B cell (primary cell): ENCODE measurements at regions not wholly inside any gene's neighbourhood (a gene's known extent, or its start where the extent isn't known, plus 50 kb on each side); places are given as distances from the start of the nearest gene placed in this dataset.
"Not testable (repeated sequence)": the region's sequence is repeated elsewhere in the genome, so short reads cannot be mapped to it uniquely, and the experiment has no call there.

ENCODE experiments used
- ATAC-seq: fragments of 200-7000 bp; cut with Tn5 transposase; one replicate; pipeline ENCODE4 v1.10.0; 2021; ENCODE audit warnings: low read depth, mild to moderate bottlenecking, moderate number of reproducible peaks, moderate library complexity
- CTCF ChIA-PET: fragments of 350-600 bp; sonication (Branson Sonifier 250); formaldehyde crosslinking; loops from one replicate; lab custom pipeline; 2021; ENCODE audit warnings: antibody characterized with exemption, inconsistent platforms; lab: Charles Lee
- POLR2A ChIA-PET: fragments of 350-600 bp; sonication (Branson Sonifier 250); formaldehyde crosslinking; loops from one replicate; lab custom pipeline; 2021; ENCODE audit warnings: antibody characterized with exemption; lab: Charles Lee
- DNase-seq: peaks from one replicate; pipeline ENCODE4 v3.0.0; 2013
- H2AFZ ChIP-seq: 2 replicates; pipeline ENCODE4 v1.6.1; 2012; ENCODE audit warnings: mild to moderate bottlenecking, low read depth, low read length; ENCODE audit not compliant: insufficient read depth, poor library complexity, severe bottlenecking
- H3K27ac ChIP-seq, 2 donors: 1 replicate in 1 of 2; 2 replicates in 1 of 2; pipeline ENCODE4 v1.5.1; 2012 to 2013; ENCODE audit warnings: low read length in 2 of 2, mild to moderate bottlenecking in 2 of 2, moderate library complexity in 1 of 2
- H3K27me3 ChIP-seq, 4 experiments: fragments of 200-600 bp in 1 of 4; sonication (generic) in 1 of 4; replicated peaks in 1 of 4; 1 replicate in 2 of 4; 2 replicates in 2 of 4; pipeline versions ENCODE4 v1.6.1 to v1.7.0; 2013 to 2016; ENCODE audit warnings: low read length in 3 of 4, mild to moderate bottlenecking in 2 of 4, mixed read lengths in 1 of 4, moderate library complexity in 1 of 4; ENCODE audit not compliant: insufficient read depth in 4 of 4, control insufficient read depth in 3 of 4; ENCODE audit errors: control extremely low read depth in 1 of 4
- H3K36me3 ChIP-seq, 2 experiments: replicated peaks in 1 of 2; 1 replicate in 1 of 2; 2 replicates in 1 of 2; pipeline versions ENCODE4 v1.6.1 to v1.7.1; 2013; ENCODE audit warnings: low read length in 1 of 2; ENCODE audit not compliant: insufficient read depth in 2 of 2, control insufficient read depth in 1 of 2; ENCODE audit errors: control extremely low read depth in 1 of 2, extremely low read depth in 1 of 2
- H3K4me1 ChIP-seq, 2 donors: fragments of 200-600 bp in 1 of 2; sonication (generic) in 1 of 2; 1 replicate in 1 of 2; 2 replicates in 1 of 2; pipeline versions ENCODE4 v1.5.1 to v1.6.1; 2013 to 2017; ENCODE audit warnings: low read length in 2 of 2; ENCODE audit not compliant: control insufficient read depth in 2 of 2, insufficient read depth in 2 of 2
- H3K4me2 ChIP-seq: replicated peaks from 2 replicates; pipeline ENCODE3; 2012; ENCODE audit warnings: mild to moderate bottlenecking, low read depth, low read length; ENCODE audit not compliant: poor library complexity, severe bottlenecking
- H3K4me3 ChIP-seq, 5 experiments: fragments of 200-600 bp in 1 of 5; sonication (generic) in 1 of 5; 1 replicate in 3 of 5; 2 replicates in 2 of 5; pipeline versions ENCODE4 v1.5.1 to v1.7.0; 2011 to 2016; ENCODE audit warnings: low read length in 4 of 5, mild to moderate bottlenecking in 4 of 5, low read depth in 2 of 5, control low read depth in 1 of 5, moderate library complexity in 1 of 5; ENCODE audit not compliant: insufficient read depth in 1 of 5; ENCODE audit errors: control extremely low read depth in 1 of 5, extremely low read depth in 1 of 5
- H3K79me2 ChIP-seq: fragments of 200-600 bp; sonication (generic); one replicate; pipeline ENCODE4 v1.6.0; 2016; ENCODE audit warnings: low read length; ENCODE audit not compliant: control insufficient read depth, insufficient read depth
- H3K9ac ChIP-seq: fragments of 200-600 bp; sonication (generic); 2 replicates; pipeline ENCODE4 v1.6.1; 2017; ENCODE audit warnings: mild to moderate bottlenecking, low read length, moderate library complexity
- H3K9me3 ChIP-seq, 3 donors: one replicate each; pipeline versions ENCODE4 v1.6.1 to v1.7.1; 2013; ENCODE audit warnings: low read length in 2 of 3; ENCODE audit not compliant: control insufficient read depth in 2 of 3, insufficient read depth in 1 of 3; ENCODE audit errors: control extremely low read depth in 1 of 3
- H4K20me1 ChIP-seq: 2 replicates; pipeline ENCODE4 v1.6.0; 2012; ENCODE audit warnings: mild to moderate bottlenecking, low read length; ENCODE audit not compliant: insufficient read depth, control insufficient read depth, poor library complexity, severe bottlenecking
- H3K27ac Mint-ChIP-seq: one replicate; pipeline ENCODE4 v1.8.0; 2021; ENCODE audit warnings: mixed read lengths
- H3K27me3 Mint-ChIP-seq: one replicate; pipeline ENCODE4 v1.8.0; 2021; ENCODE audit warnings: mixed read lengths
- H3K4me1 Mint-ChIP-seq: one replicate; pipeline ENCODE4 v1.8.0; 2021; ENCODE audit warnings: mixed read lengths
- H3K4me3 Mint-ChIP-seq: one replicate; pipeline ENCODE4 v1.8.0; 2021; ENCODE audit warnings: mixed read lengths
- H3K9me3 Mint-ChIP-seq: one replicate; pipeline ENCODE4 v1.8.0; 2022; ENCODE audit warnings: mixed read lengths; ENCODE audit not compliant: insufficient read depth
- EZH2 ChIP-seq: IDR thresholded peaks from 2 replicates; pipeline ENCODE4 v1.6.1; 2012; ENCODE audit warnings: borderline replicate concordance, low read depth, mild to moderate bottlenecking, moderate library complexity, low read length; ENCODE audit not compliant: insufficient read depth, poor library complexity, severe bottlenecking
- WGBS: methylation state at CpG from one replicate; pipeline ENCODE4 v1.1.5; 2013; ENCODE audit warnings: missing lambda C conversion rate; ENCODE audit not compliant: insufficient coverage; 5-methylcytosine and 5-hydroxymethylcytosine counted together
- intact Hi-C: fragments of 100-400 bp; cut with micrococcal nuclease; formaldehyde crosslinking; loops from one replicate; pipeline ENCODE4 v1.10.0; 2022
- TF ChIP-seq, protein P1 (sequence below): fragments of 200-600 bp; IDR thresholded peaks from one replicate; pipeline ENCODE4 v1.8.0; 2022; ENCODE audit warnings: antibody characterized with exemption, mild to moderate bottlenecking

- Histone ChIP-seq H4K20me1 (no peaks in the 10 kb centered on the region), H2AFZ (no peak overlapping the region), H3K4me2 (no peak overlapping the region), H3K4me3 (no peak overlapping the region), H3K27me3 (no peaks in the 10 kb centered on the region), H3K9ac (no peak overlapping the region), H3K79me2 (no peaks in the 10 kb centered on the region), H3K9me3 (peaks cover 0 to 1% (median 0%) of the 10 kb centered on the region in 3 donors), H3K36me3 (no peaks in the 10 kb centered on the region), H3K4me1 (no peaks in the 10 kb centered on the region), H3K27ac (no peak overlapping the region)
- ATAC-seq (no peak), DNase-seq (no peak)
- H3K27me3 Mint-ChIP-seq = peaks cover 3% of the 10 kb centered on the region
- POLR2A ChIA-PET = no interaction called here
- 80% methylated on average over 1 of the region's 4 CpGs for WGBS
- H3K4me3 Mint-ChIP-seq = no peak overlapping the region
- CTCF ChIA-PET = no interaction called here
- TF ChIP-seq, protein P1, sequence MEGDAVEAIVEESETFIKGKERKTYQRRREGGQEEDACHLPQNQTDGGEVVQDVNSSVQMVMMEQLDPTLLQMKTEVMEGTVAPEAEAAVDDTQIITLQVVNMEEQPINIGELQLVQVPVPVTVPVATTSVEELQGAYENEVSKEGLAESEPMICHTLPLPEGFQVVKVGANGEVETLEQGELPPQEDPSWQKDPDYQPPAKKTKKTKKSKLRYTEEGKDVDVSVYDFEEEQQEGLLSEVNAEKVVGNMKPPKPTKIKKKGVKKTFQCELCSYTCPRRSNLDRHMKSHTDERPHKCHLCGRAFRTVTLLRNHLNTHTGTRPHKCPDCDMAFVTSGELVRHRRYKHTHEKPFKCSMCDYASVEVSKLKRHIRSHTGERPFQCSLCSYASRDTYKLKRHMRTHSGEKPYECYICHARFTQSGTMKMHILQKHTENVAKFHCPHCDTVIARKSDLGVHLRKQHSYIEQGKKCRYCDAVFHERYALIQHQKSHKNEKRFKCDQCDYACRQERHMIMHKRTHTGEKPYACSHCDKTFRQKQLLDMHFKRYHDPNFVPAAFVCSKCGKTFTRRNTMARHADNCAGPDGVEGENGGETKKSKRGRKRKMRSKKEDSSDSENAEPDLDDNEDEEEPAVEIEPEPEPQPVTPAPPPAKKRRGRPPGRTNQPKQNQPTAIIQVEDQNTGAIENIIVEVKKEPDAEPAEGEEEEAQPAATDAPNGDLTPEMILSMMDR = no peak
- no peak for TF ChIP-seq EZH2
- intact Hi-C loops = no loop called here
- H3K9me3 Mint-ChIP-seq = no peaks in the 10 kb centered on the region
- H3K27ac Mint-ChIP-seq = no peak overlapping the region
- H3K4me1 Mint-ChIP-seq = no peaks in the 10 kb centered on the region
These were observed 217.6 kb upstream of the NEBL start for GRCh38 chr10:21114683-21115082.

DNA sequence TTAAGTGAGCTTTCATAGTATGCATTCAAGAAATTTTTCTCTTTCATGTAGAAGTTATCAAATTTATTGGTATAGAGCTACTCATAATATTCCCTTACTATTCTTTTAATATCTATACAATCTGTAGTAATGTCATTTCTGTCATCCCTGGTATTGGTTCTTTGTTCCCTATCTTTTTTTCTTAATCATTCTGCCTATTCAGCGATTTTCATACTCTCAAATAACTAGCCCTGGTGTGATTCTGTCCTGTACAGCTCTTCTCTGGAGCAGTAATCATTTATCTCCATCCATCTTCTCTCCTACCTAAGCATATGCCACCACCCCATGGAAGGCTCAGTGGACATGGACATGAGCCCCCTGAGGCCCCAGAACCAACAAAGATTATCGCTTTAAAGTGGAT, 213.2 kb upstream of the NEBL start:
- Histone ChIP-seq H3K27me3 (no peaks in the 10 kb centered on the region), H3K27ac (no peak overlapping the region), H3K4me3 (no peak overlapping the region), H3K9ac (no peak overlapping the region), H3K79me2 (no peaks in the 10 kb centered on the region), H4K20me1 (no peaks in the 10 kb centered on the region), H3K4me2 (no peak overlapping the region), H3K9me3 (no peaks in the 10 kb centered on the region), H3K4me1 (no peaks in the 10 kb centered on the region), H2AFZ (no peak overlapping the region), H3K36me3 (no peaks in the 10 kb centered on the region)
- DNase-seq (no peak), ATAC-seq (no peak)
- WGBS = 80% methylated on average over 1 of the region's 2 CpGs
- H3K4me3 Mint-ChIP-seq = no peak overlapping the region
- H3K4me1 Mint-ChIP-seq = no peaks in the 10 kb centered on the region
- H3K27ac Mint-ChIP-seq = no peak overlapping the region
- ChIA-PET CTCF (no interaction called here), POLR2A (no interaction called here)
- no peak for TF ChIP-seq EZH2
- TF ChIP-seq, protein P1 = no peak
- peaks cover 4% of the 10 kb centered on the region for H3K9me3 Mint-ChIP-seq
- peaks cover 9% of the 10 kb centered on the region for H3K27me3 Mint-ChIP-seq
- intact Hi-C loops = no loop called here

GRCh38 chr10:21106931-21107330, 209.8 kb upstream of the NEBL start:
- H3K79me2 ChIP-seq, H3K36me3 ChIP-seq, H4K20me1 ChIP-seq, intact Hi-C loops, H2AFZ ChIP-seq, POLR2A ChIA-PET, H3K9me3 Mint-ChIP-seq, H3K9me3 ChIP-seq, H3K27me3 ChIP-seq, H3K4me3 Mint-ChIP-seq, H3K27ac ChIP-seq, CTCF ChIA-PET, H3K27ac Mint-ChIP-seq, H3K4me1 ChIP-seq, H3K27me3 Mint-ChIP-seq, H3K4me1 Mint-ChIP-seq, H3K4me2 ChIP-seq, ATAC-seq, DNase-seq, H3K4me3 ChIP-seq, H3K9ac ChIP-seq: not testable (repeated sequence)
- 92% methylated on average over 2 of the region's 4 CpGs for WGBS
